Testis (tissue), 2 donors: ENCODE measurements at regions not wholly inside any gene's neighbourhood (a gene's known extent, or its start where the extent isn't known, plus 50 kb on each side); places are given as distances from the start of the nearest gene placed in this dataset.

Experiments
- DNase-seq: peaks from one replicate; pipeline ENCODE4 v3.0.0-alpha.2; 2019
- H3K27ac ChIP-seq, 2 donors: fragments of 200-600 bp; sonication (generic); one replicate each; pipeline ENCODE4 v1.5.1; 2019
- H3K27me3 ChIP-seq: fragments of 200-600 bp; sonication (generic); one replicate; pipeline ENCODE4 v1.5.1; 2019
- H3K36me3 ChIP-seq: fragments of 200-600 bp; sonication (generic); one replicate; pipeline ENCODE4 v1.5.1; 2017; ENCODE audit warnings: low read depth; ENCODE audit errors: missing control alignments
- H3K4me1 ChIP-seq: fragments of 200-600 bp; sonication (generic); one replicate; pipeline ENCODE4 v1.5.1; 2019
- H3K4me3 ChIP-seq, 2 donors: fragments of 200-600 bp; sonication (generic); one replicate each; pipeline ENCODE4 v1.5.1; 2017 to 2019
- H3K9me3 ChIP-seq: fragments of 200-600 bp; sonication (generic); one replicate; pipeline ENCODE4 v1.5.1; 2017
- POLR2A ChIP-seq: fragments of 450-650 bp; IDR thresholded peaks from one replicate; pipeline ENCODE4 v1.6.1; 2017; ENCODE audit warnings: antibody characterized with exemption, mild to moderate bottlenecking, moderate library complexity
- WGBS, 2 donors: methylation state at CpG; one replicate each; pipeline ENCODE4 v1.1.5; 2018; 5-methylcytosine and 5-hydroxymethylcytosine counted together
- intact Hi-C: fragments of 100-400 bp; cut with DNase I; formaldehyde crosslinking; loops from one replicate; pipeline ENCODE4 v1.15.1; 2023; ENCODE audit warnings: low total_unique reads
- TF ChIP-seq, protein P1 (sequence below), 3 experiments: fragments of 450-650 bp in 2 of 3; fragments of 200-600 bp in 1 of 3; sonication (generic) in 1 of 3; IDR thresholded peaks; one replicate each; pipeline ENCODE4 v1.5.1; 2016 to 2019; ENCODE audit warnings: antibody characterized with exemption in 3 of 3, mild to moderate bottlenecking in 2 of 3, moderate library complexity in 1 of 3

DNA sequence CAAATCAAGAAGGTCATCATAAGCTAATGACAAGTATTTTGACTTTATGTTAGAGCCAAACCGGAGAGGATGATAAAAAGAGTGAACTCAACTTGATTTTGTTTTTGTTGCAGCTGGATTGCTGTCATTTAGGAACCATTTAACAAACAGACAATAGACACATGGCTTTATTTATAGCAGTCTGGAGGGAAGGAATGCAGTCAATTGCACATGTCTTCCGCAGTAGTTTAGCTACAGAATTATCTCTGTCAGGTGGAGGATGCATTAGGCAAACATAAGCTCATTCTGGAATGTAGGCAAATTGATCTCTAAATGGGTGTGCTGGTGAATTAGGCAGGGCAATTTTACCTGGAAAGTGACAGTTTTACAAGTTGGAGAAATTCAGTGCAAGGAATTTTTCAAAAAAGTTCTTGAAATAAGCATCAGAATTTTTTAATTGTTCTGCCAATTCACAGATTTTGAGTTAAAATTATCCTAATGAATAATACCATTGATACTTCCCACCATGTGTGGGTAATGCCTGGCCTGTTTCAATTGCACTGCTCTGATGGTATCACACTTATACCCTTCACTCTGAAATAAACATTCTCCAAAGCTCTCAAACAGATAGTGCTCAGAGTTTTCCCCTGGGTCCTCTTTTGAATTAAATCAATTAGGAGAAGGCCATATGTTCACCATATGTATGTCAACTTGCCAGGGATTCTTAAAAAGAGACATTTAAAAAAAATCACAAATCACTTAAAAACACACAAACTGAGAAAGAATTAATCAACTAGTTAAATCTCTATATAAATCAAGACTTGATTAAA, 318.3 kb downstream of the NDFIP2 start:
- Histone ChIP-seq H3K9me3 (no peaks in the 10 kb centered on the region), H3K27me3 (no peaks in the 10 kb centered on the region), H3K4me1 (no peaks in the 10 kb centered on the region), H3K27ac (no peak overlapping the region), H3K4me3 (no peak overlapping the region), H3K36me3 (no peaks in the 10 kb centered on the region)
- 60 to 81% methylated on average over 2 of the region's 2 CpGs for WGBS, 2 donors
- TF ChIP-seq POLR2A: no peak
- TF ChIP-seq, protein P1, sequence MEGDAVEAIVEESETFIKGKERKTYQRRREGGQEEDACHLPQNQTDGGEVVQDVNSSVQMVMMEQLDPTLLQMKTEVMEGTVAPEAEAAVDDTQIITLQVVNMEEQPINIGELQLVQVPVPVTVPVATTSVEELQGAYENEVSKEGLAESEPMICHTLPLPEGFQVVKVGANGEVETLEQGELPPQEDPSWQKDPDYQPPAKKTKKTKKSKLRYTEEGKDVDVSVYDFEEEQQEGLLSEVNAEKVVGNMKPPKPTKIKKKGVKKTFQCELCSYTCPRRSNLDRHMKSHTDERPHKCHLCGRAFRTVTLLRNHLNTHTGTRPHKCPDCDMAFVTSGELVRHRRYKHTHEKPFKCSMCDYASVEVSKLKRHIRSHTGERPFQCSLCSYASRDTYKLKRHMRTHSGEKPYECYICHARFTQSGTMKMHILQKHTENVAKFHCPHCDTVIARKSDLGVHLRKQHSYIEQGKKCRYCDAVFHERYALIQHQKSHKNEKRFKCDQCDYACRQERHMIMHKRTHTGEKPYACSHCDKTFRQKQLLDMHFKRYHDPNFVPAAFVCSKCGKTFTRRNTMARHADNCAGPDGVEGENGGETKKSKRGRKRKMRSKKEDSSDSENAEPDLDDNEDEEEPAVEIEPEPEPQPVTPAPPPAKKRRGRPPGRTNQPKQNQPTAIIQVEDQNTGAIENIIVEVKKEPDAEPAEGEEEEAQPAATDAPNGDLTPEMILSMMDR (IDR thresholded peaks at IDR 0.05): no peak
- no peak for DNase-seq
- intact Hi-C loops: no loop called here

DNA sequence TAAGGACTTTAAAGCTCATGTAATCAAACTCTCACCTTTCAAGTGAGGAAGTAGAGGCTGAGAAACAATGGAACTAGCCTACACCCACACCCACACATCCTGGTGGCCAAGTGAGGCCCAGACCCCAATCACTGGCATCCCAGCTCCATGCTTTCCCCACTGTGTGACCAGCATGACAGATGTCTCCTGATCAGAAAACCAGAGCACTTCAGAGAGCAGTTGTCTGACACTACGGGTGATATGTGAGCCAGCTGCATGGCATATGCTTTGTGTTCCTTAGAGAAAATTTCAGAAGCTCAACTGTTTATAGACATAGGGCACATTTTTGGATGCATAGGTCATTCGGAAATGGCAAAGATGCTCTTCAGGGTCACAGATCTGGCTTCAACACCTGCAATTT, 315.2 kb downstream of the NDFIP2 start:
- intact Hi-C loops: no loop called here
- Histone ChIP-seq H3K27me3 (no peaks in the 10 kb centered on the region), H3K27ac (no peak overlapping the region), H3K9me3 (no peaks in the 10 kb centered on the region), H3K36me3 (no peaks in the 10 kb centered on the region), H3K4me1 (no peaks in the 10 kb centered on the region), H3K4me3 (no peak overlapping the region)
- TF ChIP-seq POLR2A: no peak
- TF ChIP-seq, protein P1 (IDR thresholded peaks at IDR 0.05): no peak
- DNase-seq: no peak
- 88 to 91% methylated on average over 2 of the region's 2 CpGs for WGBS, 2 donors

DNA sequence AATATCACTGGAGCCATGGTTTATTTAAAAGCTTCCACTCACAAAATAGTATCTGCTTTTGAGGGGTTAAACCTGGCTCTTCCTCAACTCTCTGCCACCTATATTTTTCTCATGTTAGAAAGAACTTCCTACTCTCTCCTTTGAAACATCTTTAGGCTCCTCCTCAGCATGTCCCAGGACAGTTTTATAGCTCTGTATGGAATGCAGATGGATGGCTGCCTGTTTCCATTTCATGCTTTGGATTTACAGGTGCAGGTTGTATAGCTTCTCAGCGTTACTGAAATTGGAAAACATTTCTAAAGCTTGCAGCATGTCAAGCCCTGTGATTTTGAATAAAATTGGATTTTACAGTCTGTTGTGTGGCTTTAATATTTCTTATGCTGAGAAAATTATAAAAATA, 314.0 kb downstream of the NDFIP2 start:
- no peak for TF ChIP-seq POLR2A
- TF ChIP-seq, protein P1 (IDR thresholded peaks at IDR 0.05): no peak
- intact Hi-C loops: no loop called here

DNA sequence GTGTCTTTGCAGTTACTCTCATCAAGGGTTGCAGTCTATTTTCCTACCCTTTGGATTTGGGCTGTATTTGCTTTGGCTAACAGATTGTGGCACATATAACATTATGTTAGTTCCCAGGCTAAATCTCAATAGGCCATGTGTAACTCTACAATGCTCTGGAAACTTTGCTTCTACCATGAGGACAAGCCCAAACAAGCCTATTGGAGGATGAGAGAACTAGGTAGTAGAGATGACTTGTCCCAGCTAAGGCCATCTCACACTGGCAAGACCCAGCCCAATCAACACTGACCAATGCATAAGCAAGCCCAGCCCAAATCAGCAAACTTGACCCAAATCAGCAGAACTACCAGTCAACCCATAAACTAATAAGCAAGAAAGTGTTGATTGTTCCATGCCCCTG, 311.8 kb downstream of the NDFIP2 start:
- DNase-seq: no peak

More for the DNA sequence above, 314.0 kb downstream of the NDFIP2 start:
- Histone ChIP-seq H3K4me3 (no peak overlapping the region), H3K27ac (no peak overlapping the region), H3K36me3 (no peaks in the 10 kb centered on the region), H3K4me1 (no peaks in the 10 kb centered on the region), H3K9me3 (no peaks in the 10 kb centered on the region), H3K27me3 (no peaks in the 10 kb centered on the region)
- DNase-seq: no peak
- 44 to 48% methylated on average over 1 of the region's 1 CpG for WGBS, 2 donors

More for the DNA sequence above, 311.8 kb downstream of the NDFIP2 start:
- no peak overlapping the region for H3K4me3 ChIP-seq
- H3K36me3 ChIP-seq: no peaks in the 10 kb centered on the region
- TF ChIP-seq POLR2A: no peak
- TF ChIP-seq, protein P1 (IDR thresholded peaks at IDR 0.05): no peak
- no peaks in the 10 kb centered on the region for H3K4me1 ChIP-seq
- no peak overlapping the region for H3K27ac ChIP-seq
- H3K9me3 ChIP-seq: no peaks in the 10 kb centered on the region
- intact Hi-C loops: no loop called here
- no peaks in the 10 kb centered on the region for H3K27me3 ChIP-seq
